CD4-positive, alpha-beta T cell (primary cell): ENCODE measurements at regions not wholly inside any gene's neighbourhood (a gene's known extent, or its start where the extent isn't known, plus 50 kb on each side); places are given as distances from the start of the nearest gene placed in this dataset.

Source experiments
- ATAC-seq: fragments of 200-7000 bp; cut with Tn5 transposase; one replicate; pipeline ENCODE4 v1.10.0; 2022; ENCODE audit warnings: mild to moderate bottlenecking; ENCODE audit not compliant: poor library complexity
- CTCF ChIA-PET: fragments of 350-600 bp; sonication (Branson Sonifier 250); formaldehyde crosslinking; loops from one replicate; lab custom pipeline; 2021; ENCODE audit warnings: antibody characterized with exemption, inconsistent platforms; lab: Charles Lee
- POLR2A ChIA-PET: fragments of 350-600 bp; sonication (Branson Sonifier 250); formaldehyde crosslinking; loops from one replicate; lab custom pipeline; 2021; ENCODE audit warnings: antibody characterized with exemption, inconsistent platforms; lab: Charles Lee
- DNase-seq, 14 experiments: peaks; one replicate each; pipeline ENCODE4 v3.0.0-alpha.2; 2013 to 2020; ENCODE audit warnings: mixed read lengths in 2 of 14
- H3K27ac ChIP-seq, 2 donors: one replicate each; pipeline versions ENCODE4 v1.5.1 to v1.7.0; 2013; ENCODE audit warnings: low read length in 2 of 2, low read depth in 1 of 2, mild to moderate bottlenecking in 1 of 2
- H3K27me3 ChIP-seq, 2 experiments: 1 replicate in 1 of 2; 2 replicates in 1 of 2; pipeline versions ENCODE4 v1.6.1 to v1.7.0; 2013; ENCODE audit warnings: low read length in 2 of 2, control low read depth in 1 of 2, mild to moderate bottlenecking in 1 of 2, moderate library complexity in 1 of 2; ENCODE audit not compliant: insufficient read depth in 2 of 2, control insufficient read depth in 1 of 2
- H3K36me3 ChIP-seq: one replicate; pipeline ENCODE4 v1.6.1; 2013; ENCODE audit warnings: low read length, control low read depth; ENCODE audit not compliant: insufficient read depth
- H3K4me1 ChIP-seq: one replicate; pipeline ENCODE4 v1.6.1; 2013; ENCODE audit warnings: low read length, control low read depth; ENCODE audit not compliant: insufficient read depth
- H3K4me3 ChIP-seq: one replicate; pipeline ENCODE4 v1.5.1; 2013; ENCODE audit warnings: mild to moderate bottlenecking, low read length, moderate library complexity
- H3K9me3 ChIP-seq, 2 experiments: 1 replicate in 1 of 2; 2 replicates in 1 of 2; pipeline versions ENCODE4 v1.6.1 to v1.7.0; 2013; ENCODE audit warnings: low read length in 2 of 2, mild to moderate bottlenecking in 2 of 2, control low read depth in 1 of 2, moderate library complexity in 1 of 2; ENCODE audit not compliant: control insufficient read depth in 1 of 2, insufficient read depth in 1 of 2
- H3K27ac Mint-ChIP-seq: one replicate; pipeline ENCODE4 v1.8.0; 2020; ENCODE audit warnings: mixed read lengths
- H3K27me3 Mint-ChIP-seq: one replicate; pipeline ENCODE4 v1.8.0; 2021; ENCODE audit warnings: mixed read lengths
- H3K36me3 Mint-ChIP-seq: one replicate; pipeline ENCODE4 v1.8.0; 2021; ENCODE audit warnings: low read depth, mixed read lengths
- H3K4me1 Mint-ChIP-seq: one replicate; pipeline ENCODE4 v1.8.0; 2021; ENCODE audit warnings: low read depth, mixed read lengths
- H3K4me3 Mint-ChIP-seq: one replicate; pipeline ENCODE4 v1.8.0; 2020; ENCODE audit warnings: mild to moderate bottlenecking, mixed read lengths
- H3K9me3 Mint-ChIP-seq: one replicate; pipeline ENCODE4 v1.8.0; 2020; ENCODE audit warnings: mixed read lengths
- intact Hi-C, 2 experiments: fragments of 100-400 bp; cut with DNase I in 1 of 2; cut with micrococcal nuclease in 1 of 2; formaldehyde crosslinking; loops; one replicate each; pipeline versions ENCODE4 v1.15.1 to v1.9.0; 2023 to 2025; cut with DNase I, micrococcal nuclease
- TF ChIP-seq, protein P1 (sequence below): fragments of 200-600 bp; IDR thresholded peaks from one replicate; pipeline ENCODE4 v1.8.0; 2022; ENCODE audit warnings: antibody characterized with exemption, mild to moderate bottlenecking

GRCh38 chr7:67870396-67870795 is 873.8 kb downstream of the TYW1 start:
- DNase-seq = no peak
- Mint-ChIP-seq H3K4me1 (no peaks in the 10 kb centered on the region), H3K36me3 (no peaks in the 10 kb centered on the region), H3K9me3 (peaks cover 17% of the 10 kb centered on the region), H3K4me3 (no peak overlapping the region), H3K27ac (no peak overlapping the region), H3K27me3 (no peaks in the 10 kb centered on the region)
- H3K27ac ChIP-seq = no peak overlapping the region
- H3K9me3 ChIP-seq = peaks cover 0 to 19% of the 10 kb centered on the region in 2 experiments
- POLR2A ChIA-PET = no interaction called here
- TF ChIP-seq, protein P1, sequence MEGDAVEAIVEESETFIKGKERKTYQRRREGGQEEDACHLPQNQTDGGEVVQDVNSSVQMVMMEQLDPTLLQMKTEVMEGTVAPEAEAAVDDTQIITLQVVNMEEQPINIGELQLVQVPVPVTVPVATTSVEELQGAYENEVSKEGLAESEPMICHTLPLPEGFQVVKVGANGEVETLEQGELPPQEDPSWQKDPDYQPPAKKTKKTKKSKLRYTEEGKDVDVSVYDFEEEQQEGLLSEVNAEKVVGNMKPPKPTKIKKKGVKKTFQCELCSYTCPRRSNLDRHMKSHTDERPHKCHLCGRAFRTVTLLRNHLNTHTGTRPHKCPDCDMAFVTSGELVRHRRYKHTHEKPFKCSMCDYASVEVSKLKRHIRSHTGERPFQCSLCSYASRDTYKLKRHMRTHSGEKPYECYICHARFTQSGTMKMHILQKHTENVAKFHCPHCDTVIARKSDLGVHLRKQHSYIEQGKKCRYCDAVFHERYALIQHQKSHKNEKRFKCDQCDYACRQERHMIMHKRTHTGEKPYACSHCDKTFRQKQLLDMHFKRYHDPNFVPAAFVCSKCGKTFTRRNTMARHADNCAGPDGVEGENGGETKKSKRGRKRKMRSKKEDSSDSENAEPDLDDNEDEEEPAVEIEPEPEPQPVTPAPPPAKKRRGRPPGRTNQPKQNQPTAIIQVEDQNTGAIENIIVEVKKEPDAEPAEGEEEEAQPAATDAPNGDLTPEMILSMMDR = no peak
- intact Hi-C loops = no loop called here
- CTCF ChIA-PET = no interaction called here
- H3K36me3 ChIP-seq = no peaks in the 10 kb centered on the region
- H3K4me3 ChIP-seq = no peak overlapping the region
- H3K27me3 ChIP-seq = no peaks in the 10 kb centered on the region
- no peaks in the 10 kb centered on the region for H3K4me1 ChIP-seq
- no peak for ATAC-seq

DNA sequence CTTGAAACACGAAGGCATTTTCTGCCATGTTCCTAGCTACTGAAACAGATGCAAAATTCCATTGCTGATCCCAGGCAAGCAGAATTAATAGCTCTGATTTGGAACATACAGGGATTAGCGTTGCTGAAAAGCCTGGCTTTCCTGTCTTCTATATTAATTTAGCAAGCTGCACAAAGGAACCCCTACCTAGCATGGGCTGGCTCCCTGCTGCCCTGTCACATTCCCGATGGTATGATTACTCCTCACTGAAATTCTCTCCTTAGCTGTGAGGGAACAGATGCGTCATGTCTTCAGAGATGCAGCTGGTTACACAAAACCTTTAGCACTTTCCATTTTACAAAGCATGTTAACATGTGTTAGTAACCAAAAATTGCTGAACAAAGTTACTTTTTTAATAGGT is 878.9 kb downstream of the TYW1 start:
- H3K27ac ChIP-seq = no peak overlapping the region
- Mint-ChIP-seq H3K27me3 (no peaks in the 10 kb centered on the region), H3K9me3 (peaks cover 20% of the 10 kb centered on the region), H3K27ac (no peak overlapping the region), H3K36me3 (no peaks in the 10 kb centered on the region), H3K4me3 (no peak overlapping the region), H3K4me1 (no peaks in the 10 kb centered on the region)
- DNase-seq = no peak
- intact Hi-C loops = no loop called here
- TF ChIP-seq, protein P1 = no peak
- ChIA-PET POLR2A (no interaction called here), CTCF (no interaction called here)
- H3K36me3 ChIP-seq = no peaks in the 10 kb centered on the region
- no peaks in the 10 kb centered on the region for H3K4me1 ChIP-seq
- H3K27me3 ChIP-seq = no peaks in the 10 kb centered on the region
- no peak overlapping the region for H3K4me3 ChIP-seq
- peaks cover 7 to 21% of the 10 kb centered on the region in 2 experiments for H3K9me3 ChIP-seq
- no peak for ATAC-seq

DNA sequence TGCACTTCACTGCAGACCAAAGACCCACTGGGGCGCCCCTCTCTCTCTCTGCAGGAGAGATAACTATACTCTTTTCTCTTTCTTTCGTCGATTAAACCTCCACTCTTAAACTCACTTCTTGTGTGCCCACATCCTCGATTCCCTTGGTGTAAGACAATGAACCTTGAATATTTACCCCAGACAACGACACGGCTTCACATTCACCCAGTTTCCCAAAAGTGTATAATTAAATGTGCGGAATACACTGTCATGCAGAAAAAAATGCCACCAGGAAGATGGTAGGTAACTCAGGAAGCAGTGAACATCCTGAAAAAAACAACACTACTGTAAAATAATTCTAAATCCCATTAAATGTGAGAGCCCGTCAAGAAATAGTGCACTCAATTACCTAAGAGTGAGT is 882.2 kb downstream of the TYW1 start:
- ChIA-PET CTCF (no interaction called here), POLR2A (no interaction called here)
- intact Hi-C loops = no loop called here
- no peak overlapping the region for H3K4me3 ChIP-seq
- H3K27me3 ChIP-seq = no peaks in the 10 kb centered on the region
- no peak overlapping the region for H3K27ac Mint-ChIP-seq
- no peaks in the 10 kb centered on the region for H3K36me3 ChIP-seq
- H3K9me3 ChIP-seq = peaks cover 7 to 25% of the 10 kb centered on the region in 2 experiments
- H3K9me3 Mint-ChIP-seq = peaks cover 18% of the 10 kb centered on the region
- H3K27me3 Mint-ChIP-seq = no peaks in the 10 kb centered on the region
- no peak overlapping the region for H3K27ac ChIP-seq
- DNase-seq (no peak), ATAC-seq (no peak)
- TF ChIP-seq, protein P1 = no peak
- no peaks in the 10 kb centered on the region for H3K4me1 Mint-ChIP-seq
- H3K36me3 Mint-ChIP-seq = no peaks in the 10 kb centered on the region
- H3K4me1 ChIP-seq = no peaks in the 10 kb centered on the region
- H3K4me3 Mint-ChIP-seq = no peak overlapping the region
